CD4-positive, alpha-beta T cell (primary cell): ENCODE measurements at regions not wholly inside any gene's neighbourhood (a gene's known extent, or its start where the extent isn't known, plus 50 kb on each side); places are given as distances from the start of the nearest gene placed in this dataset.

ENCODE experiments used
- ATAC-seq: fragments of 200-7000 bp; cut with Tn5 transposase; one replicate; pipeline ENCODE4 v1.10.0; 2022; ENCODE audit warnings: mild to moderate bottlenecking; ENCODE audit not compliant: poor library complexity
- CTCF ChIA-PET: fragments of 350-600 bp; sonication (Branson Sonifier 250); formaldehyde crosslinking; loops from one replicate; lab custom pipeline; 2021; ENCODE audit warnings: antibody characterized with exemption, inconsistent platforms; lab: Charles Lee
- POLR2A ChIA-PET: fragments of 350-600 bp; sonication (Branson Sonifier 250); formaldehyde crosslinking; loops from one replicate; lab custom pipeline; 2021; ENCODE audit warnings: antibody characterized with exemption, inconsistent platforms; lab: Charles Lee
- DNase-seq, 14 experiments: peaks; one replicate each; pipeline ENCODE4 v3.0.0-alpha.2; 2013 to 2020; ENCODE audit warnings: mixed read lengths in 2 of 14
- H3K27ac ChIP-seq, 2 donors: one replicate each; pipeline versions ENCODE4 v1.5.1 to v1.7.0; 2013; ENCODE audit warnings: low read length in 2 of 2, low read depth in 1 of 2, mild to moderate bottlenecking in 1 of 2
- H3K27me3 ChIP-seq, 2 experiments: 1 replicate in 1 of 2; 2 replicates in 1 of 2; pipeline versions ENCODE4 v1.6.1 to v1.7.0; 2013; ENCODE audit warnings: low read length in 2 of 2, control low read depth in 1 of 2, mild to moderate bottlenecking in 1 of 2, moderate library complexity in 1 of 2; ENCODE audit not compliant: insufficient read depth in 2 of 2, control insufficient read depth in 1 of 2
- H3K36me3 ChIP-seq: one replicate; pipeline ENCODE4 v1.6.1; 2013; ENCODE audit warnings: low read length, control low read depth; ENCODE audit not compliant: insufficient read depth
- H3K4me1 ChIP-seq: one replicate; pipeline ENCODE4 v1.6.1; 2013; ENCODE audit warnings: low read length, control low read depth; ENCODE audit not compliant: insufficient read depth
- H3K4me3 ChIP-seq: one replicate; pipeline ENCODE4 v1.5.1; 2013; ENCODE audit warnings: mild to moderate bottlenecking, low read length, moderate library complexity
- H3K9me3 ChIP-seq, 2 experiments: 1 replicate in 1 of 2; 2 replicates in 1 of 2; pipeline versions ENCODE4 v1.6.1 to v1.7.0; 2013; ENCODE audit warnings: low read length in 2 of 2, mild to moderate bottlenecking in 2 of 2, control low read depth in 1 of 2, moderate library complexity in 1 of 2; ENCODE audit not compliant: control insufficient read depth in 1 of 2, insufficient read depth in 1 of 2
- H3K27ac Mint-ChIP-seq: one replicate; pipeline ENCODE4 v1.8.0; 2020; ENCODE audit warnings: mixed read lengths
- H3K27me3 Mint-ChIP-seq: one replicate; pipeline ENCODE4 v1.8.0; 2021; ENCODE audit warnings: mixed read lengths
- H3K36me3 Mint-ChIP-seq: one replicate; pipeline ENCODE4 v1.8.0; 2021; ENCODE audit warnings: low read depth, mixed read lengths
- H3K4me1 Mint-ChIP-seq: one replicate; pipeline ENCODE4 v1.8.0; 2021; ENCODE audit warnings: low read depth, mixed read lengths
- H3K4me3 Mint-ChIP-seq: one replicate; pipeline ENCODE4 v1.8.0; 2020; ENCODE audit warnings: mild to moderate bottlenecking, mixed read lengths
- H3K9me3 Mint-ChIP-seq: one replicate; pipeline ENCODE4 v1.8.0; 2020; ENCODE audit warnings: mixed read lengths
- intact Hi-C, 2 experiments: fragments of 100-400 bp; cut with DNase I in 1 of 2; cut with micrococcal nuclease in 1 of 2; formaldehyde crosslinking; loops; one replicate each; pipeline versions ENCODE4 v1.15.1 to v1.9.0; 2023 to 2025; cut with DNase I, micrococcal nuclease
- TF ChIP-seq, protein P1 (sequence below): fragments of 200-600 bp; IDR thresholded peaks from one replicate; pipeline ENCODE4 v1.8.0; 2022; ENCODE audit warnings: antibody characterized with exemption, mild to moderate bottlenecking

DNA sequence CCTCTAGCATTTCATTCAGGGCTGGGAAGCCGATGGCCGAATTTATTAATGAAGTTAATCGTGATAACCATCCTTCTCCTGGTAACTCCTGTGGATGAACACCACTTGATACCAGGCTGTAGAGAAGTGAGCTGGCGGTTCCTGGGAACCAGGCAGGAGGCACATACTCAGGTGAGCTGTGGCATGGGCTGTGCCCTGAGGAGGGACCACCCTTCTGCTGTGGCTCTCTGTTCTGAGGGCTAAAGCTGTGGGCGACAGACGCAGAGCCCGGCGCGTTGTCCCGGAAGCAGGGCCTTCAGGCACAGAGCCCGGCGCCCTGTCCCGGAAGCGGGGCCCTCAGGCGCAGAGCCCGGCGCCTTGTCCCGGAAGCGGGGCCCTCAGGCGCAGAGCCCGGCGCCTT is 462.3 kb upstream of the SALL3 start:
- H3K27me3 ChIP-seq: no peaks in the 10 kb centered on the region
- no peak overlapping the region for H3K27ac ChIP-seq
- Mint-ChIP-seq H3K36me3 (no peaks in the 10 kb centered on the region), H3K4me1 (no peaks in the 10 kb centered on the region), H3K4me3 (no peak overlapping the region), H3K9me3 (no peaks in the 10 kb centered on the region), H3K27ac (no peak overlapping the region), H3K27me3 (peaks cover 5% of the 10 kb centered on the region)
- no peak for DNase-seq
- ATAC-seq: no peak
- H3K9me3 ChIP-seq: peaks cover 0 to 43% of the 10 kb centered on the region in 2 experiments
- ChIA-PET POLR2A (no interaction called here), CTCF (no interaction called here)
- H3K36me3 ChIP-seq: no peaks in the 10 kb centered on the region
- intact Hi-C loops: no loop called here
- no peak overlapping the region for H3K4me3 ChIP-seq
- H3K4me1 ChIP-seq: no peaks in the 10 kb centered on the region
- TF ChIP-seq, protein P1, sequence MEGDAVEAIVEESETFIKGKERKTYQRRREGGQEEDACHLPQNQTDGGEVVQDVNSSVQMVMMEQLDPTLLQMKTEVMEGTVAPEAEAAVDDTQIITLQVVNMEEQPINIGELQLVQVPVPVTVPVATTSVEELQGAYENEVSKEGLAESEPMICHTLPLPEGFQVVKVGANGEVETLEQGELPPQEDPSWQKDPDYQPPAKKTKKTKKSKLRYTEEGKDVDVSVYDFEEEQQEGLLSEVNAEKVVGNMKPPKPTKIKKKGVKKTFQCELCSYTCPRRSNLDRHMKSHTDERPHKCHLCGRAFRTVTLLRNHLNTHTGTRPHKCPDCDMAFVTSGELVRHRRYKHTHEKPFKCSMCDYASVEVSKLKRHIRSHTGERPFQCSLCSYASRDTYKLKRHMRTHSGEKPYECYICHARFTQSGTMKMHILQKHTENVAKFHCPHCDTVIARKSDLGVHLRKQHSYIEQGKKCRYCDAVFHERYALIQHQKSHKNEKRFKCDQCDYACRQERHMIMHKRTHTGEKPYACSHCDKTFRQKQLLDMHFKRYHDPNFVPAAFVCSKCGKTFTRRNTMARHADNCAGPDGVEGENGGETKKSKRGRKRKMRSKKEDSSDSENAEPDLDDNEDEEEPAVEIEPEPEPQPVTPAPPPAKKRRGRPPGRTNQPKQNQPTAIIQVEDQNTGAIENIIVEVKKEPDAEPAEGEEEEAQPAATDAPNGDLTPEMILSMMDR: no peak

DNA sequence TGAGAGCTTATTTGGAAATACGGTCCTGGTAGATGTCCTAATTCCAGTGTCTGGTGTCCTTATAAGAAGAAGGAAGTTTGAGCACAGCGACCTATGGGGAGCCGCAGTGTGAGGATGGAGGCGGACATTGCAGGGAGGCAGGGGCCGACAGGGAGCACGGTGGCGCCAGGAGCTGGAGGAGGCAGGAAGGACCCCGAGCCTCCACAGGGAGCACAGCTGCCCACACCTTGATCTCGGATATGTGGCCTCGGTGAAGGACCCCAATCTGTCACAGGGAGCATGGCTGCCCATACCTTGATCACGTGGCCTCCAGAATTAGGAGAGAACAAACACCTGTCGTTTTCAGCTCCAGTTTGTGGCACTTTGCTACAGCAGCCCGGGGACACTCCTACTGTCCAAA is 461.6 kb upstream of the SALL3 start:
- Histone ChIP-seq H3K27me3 (no peaks in the 10 kb centered on the region), H3K4me1 (no peaks in the 10 kb centered on the region), H3K4me3 (no peak overlapping the region), H3K9me3 (peaks cover 0 to 45% of the 10 kb centered on the region in 2 experiments), H3K36me3 (no peaks in the 10 kb centered on the region), H3K27ac (no peak overlapping the region)
- intact Hi-C loops: no loop called here
- ChIA-PET POLR2A (no interaction called here), CTCF (no interaction called here)
- Mint-ChIP-seq H3K4me3 (no peak overlapping the region), H3K27ac (no peak overlapping the region), H3K27me3 (peaks cover 5% of the 10 kb centered on the region), H3K4me1 (no peaks in the 10 kb centered on the region), H3K36me3 (no peaks in the 10 kb centered on the region), H3K9me3 (peaks cover under 1% of the 10 kb centered on the region)
- DNase-seq (no peak), ATAC-seq (no peak)
- TF ChIP-seq, protein P1: no peak

DNA sequence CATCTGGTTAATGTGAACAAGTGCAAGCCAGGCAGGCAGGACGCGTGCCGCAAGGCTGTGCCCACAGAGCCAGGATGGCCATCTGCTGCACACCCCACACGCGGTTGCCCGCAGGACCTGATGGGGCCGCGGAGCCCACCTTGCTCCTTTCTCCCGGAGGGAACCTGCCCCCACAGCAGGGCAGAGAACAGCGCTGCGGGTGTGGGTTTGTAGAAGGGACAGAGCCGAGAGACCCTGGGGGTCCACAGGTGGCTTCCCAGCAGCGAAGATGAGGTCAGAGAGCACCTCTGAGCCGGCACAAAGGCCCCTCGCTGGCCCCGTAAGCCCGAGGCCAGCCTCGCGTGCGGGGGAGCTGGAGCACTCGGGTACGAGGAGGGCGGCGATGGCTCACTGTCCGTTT is 460.8 kb upstream of the SALL3 start:
- H3K27ac Mint-ChIP-seq: no peak overlapping the region
- peaks cover 2% of the 10 kb centered on the region for H3K9me3 Mint-ChIP-seq
- H3K4me1 Mint-ChIP-seq: no peaks in the 10 kb centered on the region
- CTCF ChIA-PET: no interaction called here
- no peak for ATAC-seq
- no peaks in the 10 kb centered on the region for H3K27me3 ChIP-seq
- POLR2A ChIA-PET: no interaction called here
- no peak overlapping the region for H3K27ac ChIP-seq
- H3K27me3 Mint-ChIP-seq: peaks cover 5% of the 10 kb centered on the region
- no peaks in the 10 kb centered on the region for H3K36me3 Mint-ChIP-seq
- H3K9me3 ChIP-seq: peaks cover 0 to 53% of the 10 kb centered on the region in 2 experiments
- no peaks in the 10 kb centered on the region for H3K36me3 ChIP-seq
- H3K4me1 ChIP-seq: no peaks in the 10 kb centered on the region
- H3K4me3 ChIP-seq: no peak overlapping the region
- H3K4me3 Mint-ChIP-seq: no peak overlapping the region
- DNase-seq: no peak
- TF ChIP-seq, protein P1: no peak
- intact Hi-C loops: no loop called here
